ENCODE measurements at regions not wholly inside any gene's neighbourhood (a gene's known extent, or its start where the extent isn't known, plus 50 kb on each side); places are given as distances from the start of the nearest gene placed in this dataset.

DNA sequence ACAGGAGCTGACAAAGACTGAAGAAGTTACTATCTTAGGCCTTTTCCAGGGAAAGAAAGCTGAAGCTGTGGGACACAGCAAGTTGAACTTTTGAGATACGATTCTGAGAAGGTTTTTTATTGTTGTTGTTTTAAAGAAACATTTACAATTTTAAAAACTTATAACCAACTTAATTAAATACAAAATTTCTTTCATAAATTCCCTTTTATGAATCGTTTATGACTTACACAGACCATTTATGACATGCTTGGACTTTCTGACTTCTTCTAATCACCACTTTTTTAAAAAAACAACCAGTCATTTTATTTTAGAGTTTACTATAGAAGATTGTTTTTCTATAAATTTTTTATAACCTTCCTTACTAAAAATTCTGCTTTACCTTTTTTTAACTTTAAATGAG, 68.7 kb downstream of the DHRS2 start:
- Mint-ChIP-seq H3K9me3 (peaks cover 68% of the 10 kb centered on the region), H3K27me3 (ENCODE audit: low read depth) (no peaks in the 10 kb centered on the region), H3K36me3 (peaks cover 2% of the 10 kb centered on the region), H3K27ac (no peak overlapping the region), H3K4me3 (no peak overlapping the region), H3K4me1 (no peaks in the 10 kb centered on the region)
- no peak for DNase-seq (ENCODE audit: low spot score in 2 of 2, unreplicated experiment in 2 of 2)
- TF ChIP-seq, protein P1, sequence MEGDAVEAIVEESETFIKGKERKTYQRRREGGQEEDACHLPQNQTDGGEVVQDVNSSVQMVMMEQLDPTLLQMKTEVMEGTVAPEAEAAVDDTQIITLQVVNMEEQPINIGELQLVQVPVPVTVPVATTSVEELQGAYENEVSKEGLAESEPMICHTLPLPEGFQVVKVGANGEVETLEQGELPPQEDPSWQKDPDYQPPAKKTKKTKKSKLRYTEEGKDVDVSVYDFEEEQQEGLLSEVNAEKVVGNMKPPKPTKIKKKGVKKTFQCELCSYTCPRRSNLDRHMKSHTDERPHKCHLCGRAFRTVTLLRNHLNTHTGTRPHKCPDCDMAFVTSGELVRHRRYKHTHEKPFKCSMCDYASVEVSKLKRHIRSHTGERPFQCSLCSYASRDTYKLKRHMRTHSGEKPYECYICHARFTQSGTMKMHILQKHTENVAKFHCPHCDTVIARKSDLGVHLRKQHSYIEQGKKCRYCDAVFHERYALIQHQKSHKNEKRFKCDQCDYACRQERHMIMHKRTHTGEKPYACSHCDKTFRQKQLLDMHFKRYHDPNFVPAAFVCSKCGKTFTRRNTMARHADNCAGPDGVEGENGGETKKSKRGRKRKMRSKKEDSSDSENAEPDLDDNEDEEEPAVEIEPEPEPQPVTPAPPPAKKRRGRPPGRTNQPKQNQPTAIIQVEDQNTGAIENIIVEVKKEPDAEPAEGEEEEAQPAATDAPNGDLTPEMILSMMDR (IDR thresholded peaks at IDR 0.05; ENCODE audit: unreplicated experiment) = no peak

DNA sequence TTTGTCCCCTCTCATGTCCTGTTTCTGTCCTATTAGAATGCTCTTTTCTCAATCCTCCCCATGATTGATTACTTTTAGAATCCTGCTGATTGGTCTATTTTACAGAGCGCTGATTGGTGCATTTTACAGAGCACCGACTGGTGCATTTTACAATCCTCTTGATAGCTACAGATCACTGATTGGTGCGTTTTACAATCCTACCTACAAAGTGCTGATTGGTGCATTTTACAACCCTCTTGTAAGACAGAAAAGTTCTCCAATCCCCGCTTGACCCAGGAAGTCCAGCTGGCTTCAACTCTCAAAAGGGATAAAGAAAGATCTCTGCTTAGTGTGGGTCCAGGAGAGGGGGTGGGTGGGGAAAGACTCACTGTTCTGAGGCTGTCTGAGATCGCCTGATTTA, 71.3 kb downstream of the DHRS2 start:
- no peaks in the 10 kb centered on the region for H3K27me3 Mint-ChIP-seq (ENCODE audit: low read depth)

DNA sequence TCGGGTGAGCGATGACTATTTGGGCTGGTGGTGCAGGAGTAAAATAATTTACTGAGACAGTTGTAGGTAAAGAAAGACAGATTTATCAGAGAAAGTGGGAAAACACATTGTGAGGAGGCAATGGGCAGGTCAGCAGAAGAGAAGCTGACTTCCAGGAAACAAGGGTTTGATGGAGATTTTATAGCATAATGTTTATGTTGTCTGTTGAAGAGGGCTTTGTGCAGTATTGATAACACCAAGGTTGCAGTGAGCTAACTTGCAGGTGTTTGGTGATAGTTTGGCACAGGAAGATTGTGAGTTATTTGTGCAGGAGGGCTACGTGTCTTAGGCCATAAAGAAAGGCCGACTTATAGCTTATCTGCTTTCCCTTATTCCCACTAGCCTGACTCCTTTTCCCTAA, 72.2 kb downstream of the DHRS2 start:
- TF ChIP-seq, protein P1 (IDR thresholded peaks at IDR 0.05; ENCODE audit: unreplicated experiment) = no peak
- Mint-ChIP-seq H3K36me3 (peaks cover 6% of the 10 kb centered on the region), H3K27me3 (ENCODE audit: low read depth) (no peaks in the 10 kb centered on the region), H3K4me1 (no peaks in the 10 kb centered on the region), H3K4me3 (no peak overlapping the region), H3K9me3 (peaks cover 68% of the 10 kb centered on the region), H3K27ac (no peak overlapping the region)
- no peak for DNase-seq (ENCODE audit: low spot score in 2 of 2, unreplicated experiment in 2 of 2)

More for the DNA sequence above, 71.3 kb downstream of the DHRS2 start:
- TF ChIP-seq, protein P1 (IDR thresholded peaks at IDR 0.05; ENCODE audit: unreplicated experiment) = no peak
- peaks cover 68% of the 10 kb centered on the region for H3K9me3 Mint-ChIP-seq
- no peaks in the 10 kb centered on the region for H3K4me1 Mint-ChIP-seq
- no peak overlapping the region for H3K4me3 Mint-ChIP-seq
- peaks cover 2% of the 10 kb centered on the region for H3K36me3 Mint-ChIP-seq
- no peak overlapping the region for H3K27ac Mint-ChIP-seq
- DNase-seq (ENCODE audit: low spot score in 2 of 2, unreplicated experiment in 2 of 2) = no peak

DNA sequence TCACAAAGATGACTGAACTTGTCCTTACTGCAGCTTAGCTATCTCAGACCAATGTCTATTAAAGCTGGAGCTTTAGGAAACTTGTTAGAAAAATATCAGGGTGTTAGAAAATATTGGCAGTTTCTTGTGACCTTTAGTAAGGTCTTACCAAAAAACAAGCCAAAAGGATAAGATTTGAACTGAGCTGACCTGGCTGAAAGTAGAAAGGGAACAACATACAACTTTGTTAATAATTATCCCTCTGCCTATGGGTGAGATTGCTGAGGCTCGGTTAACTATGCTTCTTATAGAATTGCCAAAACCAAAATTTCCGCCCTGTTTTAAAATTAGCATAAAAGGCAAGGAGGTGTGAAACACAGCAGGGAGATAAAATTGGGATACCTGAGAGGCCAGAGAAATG, 73.8 kb downstream of the DHRS2 start:
- peaks cover 68% of the 10 kb centered on the region for H3K9me3 Mint-ChIP-seq
- H3K4me3 Mint-ChIP-seq = no peak overlapping the region
- peaks cover 6% of the 10 kb centered on the region for H3K36me3 Mint-ChIP-seq
- TF ChIP-seq, protein P1 (IDR thresholded peaks at IDR 0.05; ENCODE audit: unreplicated experiment) = no peak
- no peaks in the 10 kb centered on the region for H3K27me3 Mint-ChIP-seq (ENCODE audit: low read depth)
- H3K27ac Mint-ChIP-seq = no peak overlapping the region
- no peak for DNase-seq (ENCODE audit: low spot score in 2 of 2, unreplicated experiment in 2 of 2)
- no peaks in the 10 kb centered on the region for H3K4me1 Mint-ChIP-seq

DNA sequence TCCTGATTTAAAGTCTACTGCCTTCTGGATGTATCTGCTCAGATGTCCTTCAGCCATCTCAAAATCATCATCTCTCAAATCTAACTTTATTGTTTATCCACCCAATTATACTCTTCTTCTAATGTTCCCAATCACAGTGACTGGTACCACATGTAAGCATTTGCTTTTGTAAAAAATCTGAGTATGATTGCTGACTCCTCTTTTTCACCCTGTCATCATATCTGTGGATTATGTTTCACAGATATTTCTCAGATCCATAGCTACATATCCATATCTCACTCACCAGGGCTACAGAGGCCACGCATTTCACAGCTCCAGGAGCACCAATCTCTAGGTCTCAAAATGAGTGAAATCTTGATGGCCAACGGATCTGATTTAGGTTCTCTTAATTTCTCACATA, 76.1 kb downstream of the DHRS2 start:
- no peak for DNase-seq (ENCODE audit: low spot score in 2 of 2, unreplicated experiment in 2 of 2)
- TF ChIP-seq, protein P1 (IDR thresholded peaks at IDR 0.05; ENCODE audit: unreplicated experiment) = no peak
- peaks cover 70% of the 10 kb centered on the region for H3K9me3 Mint-ChIP-seq
- H3K4me3 Mint-ChIP-seq = no peak overlapping the region
- H3K27ac Mint-ChIP-seq = no peak overlapping the region
- H3K36me3 Mint-ChIP-seq = peaks cover 4% of the 10 kb centered on the region
- no peaks in the 10 kb centered on the region for H3K4me1 Mint-ChIP-seq
- H3K27me3 Mint-ChIP-seq (ENCODE audit: low read depth) = no peaks in the 10 kb centered on the region

Data from mesothelial cell of epicardium (in vitro differentiated cells).